ENCODE measurements at regions not wholly inside any gene's neighbourhood (a gene's known extent, or its start where the extent isn't known, plus 50 kb on each side); places are given as distances from the start of the nearest gene placed in this dataset.
"Not testable (repeated sequence)": the region's sequence is repeated elsewhere in the genome, so short reads cannot be mapped to it uniquely, and the experiment has no call there.

DNA sequence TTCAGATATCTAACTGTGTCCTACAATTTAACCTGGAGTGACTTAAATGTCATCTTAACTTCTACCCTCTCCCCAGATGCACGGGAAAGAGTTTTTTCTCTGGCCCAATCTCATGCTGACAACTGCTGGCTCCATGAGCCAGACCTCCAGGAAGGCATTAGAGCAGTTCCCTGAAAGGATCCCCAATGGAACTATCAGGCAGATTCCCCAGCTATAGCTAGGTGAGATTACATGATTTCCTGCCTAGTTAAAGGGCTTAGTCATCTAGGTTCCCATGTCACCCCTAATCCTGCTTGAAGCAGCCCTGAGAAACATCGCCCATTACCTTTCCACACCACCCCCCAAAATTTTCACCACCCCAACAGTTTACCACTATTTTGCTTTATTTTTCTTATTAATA, 373.5 kb upstream of the TRPC7 start:
- DNase-seq = no peak

DNA sequence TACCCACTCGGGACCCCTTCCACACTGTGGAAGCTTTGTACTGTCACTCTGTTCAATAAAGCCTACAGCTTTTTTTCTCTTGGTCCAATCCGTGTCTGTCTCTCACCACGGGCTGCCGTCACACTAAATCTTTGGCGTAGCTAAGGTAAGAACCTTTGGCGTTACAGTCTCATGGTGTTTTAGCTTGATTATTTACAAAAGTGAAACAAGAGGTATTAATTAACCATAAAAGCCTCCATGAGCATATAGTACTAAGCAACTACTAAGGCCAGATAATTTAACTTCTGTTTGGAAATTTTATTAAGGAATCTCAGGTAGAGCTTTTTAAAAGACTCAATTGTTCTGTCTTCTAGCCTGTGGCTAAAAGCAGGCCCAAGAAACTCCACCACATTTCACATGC, 370.7 kb upstream of the TRPC7 start:
- no peak for DNase-seq

DNA sequence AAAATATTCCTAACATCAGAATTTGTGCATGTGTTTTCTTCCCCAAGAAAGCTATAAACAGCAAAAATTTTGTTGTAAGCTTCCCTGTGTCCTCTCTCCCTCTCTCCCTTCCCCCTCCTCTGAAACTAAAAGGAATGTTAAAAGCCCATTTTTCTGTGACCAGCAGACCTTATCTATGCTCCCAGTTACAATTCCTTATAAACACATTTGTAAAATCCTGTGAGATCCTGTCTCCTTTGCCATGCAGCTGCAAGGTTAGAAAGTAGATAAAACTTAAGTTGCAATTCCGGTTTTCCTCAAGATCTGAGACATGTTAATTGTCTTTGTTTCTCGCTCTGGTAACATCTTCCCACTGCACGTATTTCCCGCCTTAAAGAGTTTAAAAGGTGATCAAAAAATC, 370.3 kb upstream of the TRPC7 start:
- DNase-seq = not testable (repeated sequence)

DNA sequence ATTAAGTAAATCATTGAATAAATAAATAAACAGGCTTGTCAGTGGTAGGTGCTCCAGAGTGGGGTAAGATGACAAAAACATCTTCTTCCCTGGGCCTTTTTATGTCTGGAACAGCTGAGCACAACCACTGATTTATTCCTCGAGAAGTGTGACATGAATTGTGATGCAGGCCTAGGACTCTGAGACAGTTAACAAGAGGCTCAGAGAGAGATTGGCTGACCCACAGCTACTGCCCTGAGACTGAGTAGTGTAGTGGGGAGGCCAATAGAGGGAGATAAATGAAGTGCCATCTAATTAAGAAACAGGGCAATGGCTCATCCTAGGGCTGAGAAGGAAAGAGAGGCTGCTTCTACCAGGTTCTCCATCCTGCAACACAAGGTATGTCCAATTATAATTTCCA, 369.3 kb upstream of the TRPC7 start:
- DNase-seq = no peak

DNA sequence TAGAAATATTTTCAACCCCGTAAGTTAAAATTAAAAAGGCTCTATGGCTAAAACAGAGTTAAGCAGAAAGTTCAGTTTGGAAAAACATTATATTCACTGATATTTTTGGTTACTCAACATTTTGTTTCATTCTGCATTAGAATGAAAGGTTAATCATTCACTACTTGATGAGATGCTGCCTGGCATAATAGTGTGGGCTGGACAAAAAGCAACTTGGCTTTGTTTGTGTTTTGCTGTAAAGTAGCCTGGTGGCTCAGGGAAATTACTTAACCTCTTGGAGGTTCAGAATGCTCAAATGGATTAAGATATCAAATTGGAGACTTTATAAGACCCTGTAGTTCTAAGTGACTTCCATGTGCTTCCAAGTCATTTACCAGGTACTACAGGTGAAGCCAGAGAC, 367.4 kb upstream of the TRPC7 start:
- DNase-seq = no peak

DNA sequence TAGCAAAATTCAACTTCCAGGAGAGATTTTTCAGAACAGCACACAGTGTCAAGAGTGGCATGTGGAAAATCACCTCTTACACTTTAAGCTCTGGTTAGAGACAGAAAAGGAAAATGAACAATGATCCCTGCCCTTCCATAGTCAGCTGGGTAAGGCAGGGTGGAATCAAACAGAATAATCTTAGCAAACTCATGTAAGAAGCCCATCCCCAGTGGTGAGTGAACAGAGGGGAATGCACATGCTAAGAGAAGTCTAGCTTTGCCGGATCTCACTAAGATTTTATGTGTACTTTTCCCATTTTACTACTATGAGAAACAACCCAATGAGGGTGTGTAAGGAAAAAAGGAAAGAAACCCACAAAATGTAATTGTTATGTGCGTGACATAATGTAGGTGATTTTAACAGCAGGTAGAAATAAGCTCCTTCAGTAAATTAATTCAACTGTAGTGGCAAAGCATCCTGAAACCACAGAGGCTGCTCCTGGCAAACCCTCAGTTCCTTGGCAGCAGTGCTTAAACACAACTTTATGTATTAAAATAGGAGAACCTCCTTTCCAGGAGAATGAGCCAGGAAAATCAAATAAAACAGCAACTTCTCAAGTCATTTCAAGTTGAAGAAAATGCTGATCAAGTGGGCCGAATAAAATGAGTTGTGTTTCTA, 366.0 kb upstream of the TRPC7 start:
- peak in 2 of 3 experiments; percentile 4 to 25 for DNase-seq

DNA sequence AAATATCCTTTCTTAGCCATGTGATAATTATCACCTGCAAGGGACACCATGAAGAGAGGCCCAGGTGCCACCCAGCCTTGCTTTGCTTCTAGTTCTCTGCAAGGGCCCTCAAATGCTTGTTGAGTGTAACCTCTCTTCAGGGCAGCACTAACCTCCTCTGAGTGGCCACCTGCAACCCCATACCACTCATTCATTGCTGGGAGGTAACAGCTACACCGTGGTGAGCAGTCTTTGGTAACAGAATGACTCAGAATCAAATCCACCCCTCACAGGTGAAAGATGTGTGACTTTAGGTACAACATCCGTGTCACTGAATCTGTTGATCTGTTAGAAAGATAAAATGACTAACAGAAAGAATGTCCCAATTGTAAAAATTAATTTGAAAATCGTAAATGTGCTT, 365.1 kb upstream of the TRPC7 start:
- DNase-seq = peak; percentile 34 to 70 (median 65)

DNA sequence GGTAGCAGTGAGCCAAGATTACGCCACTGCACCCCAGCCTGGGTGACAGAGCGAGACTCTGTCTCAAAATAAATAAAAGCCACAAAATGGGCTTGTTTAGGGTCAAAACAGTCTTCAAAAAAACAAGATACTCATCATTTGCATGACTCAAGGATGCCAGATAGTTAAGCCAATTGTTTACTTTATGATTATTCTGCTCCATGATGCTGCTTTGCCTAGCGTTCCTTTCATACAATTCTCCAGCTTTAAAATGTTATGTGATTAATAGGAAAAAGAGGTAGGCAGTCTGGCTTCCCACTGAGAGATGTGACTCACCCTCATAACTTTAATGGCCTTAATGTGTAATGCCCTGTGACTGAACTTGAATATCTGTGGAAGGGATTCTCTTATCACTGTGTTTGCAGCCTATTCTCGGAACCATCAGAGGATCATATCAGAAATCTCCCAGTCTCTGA, 364.6 kb upstream of the TRPC7 start:
- DNase-seq = peak; percentile 44 to 70 (median 59)

DNA sequence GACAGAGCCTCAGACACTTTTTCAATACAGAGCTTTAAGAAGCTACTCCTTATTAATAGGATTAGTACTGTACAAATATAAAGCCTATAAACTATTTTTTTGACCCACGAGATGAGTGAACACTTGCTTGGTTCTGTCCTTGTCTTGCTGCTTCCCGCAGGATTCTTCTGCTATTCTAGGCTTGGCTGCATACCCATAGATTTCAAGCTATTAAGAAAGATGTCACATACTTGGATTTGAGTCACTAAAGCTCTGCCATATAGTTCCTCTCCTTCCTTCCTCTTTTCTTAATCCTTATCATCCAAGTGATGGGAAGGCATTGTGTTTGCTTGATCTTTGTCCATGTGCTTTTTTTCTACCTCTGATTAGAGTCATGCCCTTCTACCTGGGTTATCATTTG, 361.2 kb upstream of the TRPC7 start:
- DNase-seq = no peak

DNA sequence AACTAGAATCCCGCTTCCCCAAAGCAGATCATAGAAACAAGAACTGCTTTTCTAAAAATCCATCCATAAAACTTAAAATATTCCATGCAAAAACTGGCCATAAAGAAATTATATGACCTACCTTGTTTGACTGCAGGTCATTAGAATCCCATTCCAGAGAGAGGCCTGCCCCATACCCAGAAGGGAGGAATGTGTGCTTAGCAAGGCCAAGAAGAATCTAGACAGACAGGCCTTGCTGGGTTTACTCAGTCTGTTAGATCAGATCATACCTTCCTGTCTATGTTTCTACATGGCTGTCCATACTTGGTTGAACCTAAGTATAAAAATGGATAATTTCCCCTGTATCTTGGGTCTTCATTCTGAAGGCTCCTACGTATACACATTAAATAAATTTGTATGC, 358.8 kb upstream of the TRPC7 start:
- DNase-seq = no peak

DNA sequence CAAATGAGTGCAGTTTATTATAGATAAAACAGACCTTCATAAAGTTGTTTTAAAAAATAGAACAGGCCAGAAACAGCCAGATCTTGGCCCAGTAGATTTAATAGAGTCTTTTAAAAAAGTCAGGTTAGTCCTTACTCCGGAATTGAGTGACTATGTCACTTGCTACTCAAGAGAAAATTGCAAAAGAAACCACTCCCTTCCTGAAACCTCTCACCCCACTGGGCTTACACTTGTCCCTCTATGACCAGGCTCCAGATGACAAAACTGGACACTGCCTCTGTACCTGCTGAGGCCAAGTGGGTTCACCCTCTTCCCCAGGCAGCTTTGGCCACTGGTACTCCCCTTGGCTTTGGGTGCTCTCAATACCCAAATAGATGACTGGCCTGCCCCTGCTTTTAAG, 357.2 kb upstream of the TRPC7 start:
- no peak for DNase-seq

DNA sequence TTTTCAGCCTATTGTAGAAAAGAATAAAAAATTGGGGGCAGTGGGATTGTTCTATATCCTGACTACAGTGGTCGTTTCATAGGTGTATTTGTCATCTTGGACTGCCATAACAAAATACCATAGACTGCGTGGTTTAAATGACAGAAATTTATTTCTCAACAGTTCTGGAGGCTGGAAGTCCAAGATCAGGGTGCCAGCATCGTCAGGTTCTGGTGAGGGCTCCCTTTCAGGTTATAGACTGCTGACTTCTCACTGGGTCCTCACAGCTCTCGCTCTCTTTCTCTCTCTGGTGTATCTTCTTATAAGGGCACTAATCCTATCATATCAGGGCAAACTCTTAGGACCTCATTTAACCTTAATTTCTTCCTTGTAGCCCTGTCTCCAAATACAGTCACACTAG, 356.7 kb upstream of the TRPC7 start:
- DNase-seq = no peak

DNA sequence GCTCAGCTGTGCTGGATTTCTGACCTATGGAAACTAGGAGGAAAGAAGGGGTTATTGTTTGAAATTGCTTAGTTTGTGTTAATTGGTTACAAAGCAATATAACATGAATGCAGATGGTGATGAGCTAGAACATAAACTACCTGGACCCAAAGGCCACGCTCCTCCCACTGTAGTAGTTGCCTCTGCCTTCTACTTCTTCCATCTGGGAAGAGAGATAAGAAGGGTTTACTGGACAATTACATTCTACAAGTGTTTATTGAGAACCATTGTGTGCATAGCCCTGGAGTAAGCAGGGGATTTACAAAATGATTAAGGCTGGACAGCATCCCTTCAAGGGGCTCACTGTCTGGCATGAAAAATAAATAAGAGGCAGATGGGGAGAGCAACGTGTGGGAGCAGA, 355.3 kb upstream of the TRPC7 start:
- no peak for DNase-seq

DNA sequence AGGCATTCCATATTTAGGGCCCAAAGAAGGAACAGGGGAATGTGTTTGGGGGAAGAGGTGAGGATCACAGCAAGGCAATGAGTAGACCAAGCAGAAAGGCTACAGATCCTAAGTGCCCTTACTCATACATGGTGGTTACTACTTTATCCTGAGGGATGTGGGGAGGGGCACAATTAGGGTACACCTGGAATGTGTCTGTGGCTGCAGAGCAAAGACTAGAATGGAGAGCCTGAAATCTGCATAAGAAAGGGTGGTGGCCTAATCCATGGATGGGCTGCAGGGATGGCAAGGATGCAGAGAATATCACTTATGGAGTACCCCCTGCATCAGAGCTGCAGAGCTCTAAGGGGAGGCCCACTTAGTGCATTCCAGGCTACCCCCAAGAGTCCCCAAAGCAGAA, 352.6 kb upstream of the TRPC7 start:
- no peak for DNase-seq

DNA sequence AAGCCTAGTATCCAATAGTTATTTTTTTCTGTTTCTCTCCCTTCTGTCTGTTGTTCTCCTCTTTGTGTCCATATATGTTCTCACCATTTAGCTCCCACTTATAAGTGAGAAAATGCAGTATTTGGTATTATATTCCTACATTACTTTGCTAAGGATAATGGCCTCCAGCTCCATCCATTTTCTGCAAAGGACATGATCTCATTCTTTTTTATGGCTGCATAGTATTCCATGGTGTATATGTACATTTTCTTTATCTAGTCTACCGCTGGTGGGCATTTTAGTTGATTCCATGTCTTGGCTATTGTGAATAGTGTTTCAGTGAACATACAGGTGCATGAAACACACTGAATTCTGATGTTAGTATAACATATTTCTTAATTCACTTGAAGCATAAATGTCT, 348.9 kb upstream of the TRPC7 start:
- no peak for DNase-seq

DNA sequence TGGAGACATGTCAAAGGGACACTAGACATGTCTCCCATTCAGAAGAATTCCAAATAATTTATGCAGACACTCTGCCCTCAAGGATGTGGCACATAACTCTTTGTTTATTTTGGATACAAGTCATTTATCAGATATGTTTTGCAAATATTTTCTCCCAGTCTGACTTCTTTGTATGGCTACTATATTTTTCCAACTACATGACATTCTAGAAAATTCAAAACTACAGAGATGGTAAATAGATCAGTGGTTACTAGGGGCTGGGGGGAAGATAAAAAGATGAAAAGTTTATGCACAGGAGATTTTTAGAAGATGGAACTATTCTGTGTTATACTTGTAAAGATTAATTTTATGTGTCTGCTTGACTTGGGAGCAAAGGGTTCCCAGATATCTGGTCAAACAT, 347.3 kb upstream of the TRPC7 start:
- DNase-seq = no peak

DNA sequence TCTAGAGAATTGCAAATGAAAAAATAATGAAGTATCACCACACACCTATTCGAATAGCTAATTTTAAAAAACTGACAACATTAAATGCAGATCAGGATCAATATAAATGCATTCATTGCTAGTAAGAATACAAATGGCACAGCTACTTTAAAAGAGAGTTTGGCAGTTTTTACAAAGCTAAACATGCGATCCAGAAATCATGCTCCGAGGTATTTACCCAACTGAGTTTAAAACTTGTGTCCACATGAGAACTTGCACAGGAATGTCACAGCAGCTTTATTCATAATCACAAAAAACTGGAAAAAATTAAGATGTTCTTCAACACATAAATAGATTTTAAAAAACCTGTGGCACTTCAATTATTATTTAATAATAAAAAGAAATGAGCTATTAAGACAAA, 345.5 kb upstream of the TRPC7 start:
- no peak for DNase-seq

DNA sequence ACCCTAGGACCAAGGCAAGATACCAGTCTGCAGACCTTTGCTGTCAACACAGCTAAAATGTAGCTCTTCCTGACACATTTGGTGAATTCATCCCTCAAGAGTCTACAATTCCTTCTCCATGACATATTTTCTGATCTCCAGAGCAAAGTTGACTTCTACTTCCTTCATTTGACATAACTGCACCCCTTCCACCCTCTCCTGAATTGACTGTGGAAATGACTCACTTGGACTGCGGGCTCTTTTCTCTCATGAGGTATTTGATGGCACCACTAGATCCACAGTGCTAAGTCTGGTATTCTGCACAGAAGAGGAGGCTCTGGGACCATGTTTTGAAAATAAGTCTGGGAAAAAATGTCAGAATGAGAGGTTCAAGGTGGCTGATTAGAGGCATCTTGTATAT, 338.4 kb upstream of the TRPC7 start:
- DNase-seq = no peak

DNA sequence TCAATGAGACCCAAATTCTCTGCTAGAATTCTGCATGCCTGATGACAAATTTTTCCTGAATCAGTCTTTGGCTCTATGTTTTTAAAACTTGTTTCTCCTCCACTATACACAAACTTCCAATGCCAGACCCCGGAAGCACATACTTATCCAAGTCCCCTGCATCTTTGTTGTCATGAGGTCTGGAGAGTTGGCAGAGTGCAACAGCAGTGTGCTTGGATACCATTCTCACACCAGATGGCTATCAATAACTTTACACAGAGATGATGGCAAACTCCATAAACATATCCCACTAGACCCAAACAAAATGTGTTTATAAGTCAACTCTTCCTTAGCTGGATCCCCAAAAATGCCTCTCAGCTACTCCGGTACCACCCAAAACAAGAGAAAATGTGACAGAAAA, 337.7 kb upstream of the TRPC7 start:
- no peak for DNase-seq

DNA sequence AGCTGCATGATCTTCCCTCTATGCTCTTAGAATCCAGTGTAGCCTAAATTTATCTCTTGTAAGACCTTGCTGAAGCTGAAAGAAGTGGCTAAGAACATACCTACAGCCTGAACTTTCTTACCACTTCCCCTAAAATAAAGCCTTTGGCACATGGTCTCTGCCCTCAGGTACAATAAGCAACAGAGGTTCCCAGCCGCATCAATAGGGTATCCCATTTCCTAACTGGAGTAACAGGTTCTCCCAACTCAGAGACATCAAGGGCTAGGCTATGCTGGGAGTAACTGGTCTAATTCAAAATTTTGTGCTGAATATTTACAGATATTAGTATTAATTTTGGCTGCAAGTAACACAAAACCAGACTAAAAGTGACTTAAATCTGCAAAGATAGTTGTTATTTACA, 335.8 kb upstream of the TRPC7 start:
- DNase-seq = no peak

DNA sequence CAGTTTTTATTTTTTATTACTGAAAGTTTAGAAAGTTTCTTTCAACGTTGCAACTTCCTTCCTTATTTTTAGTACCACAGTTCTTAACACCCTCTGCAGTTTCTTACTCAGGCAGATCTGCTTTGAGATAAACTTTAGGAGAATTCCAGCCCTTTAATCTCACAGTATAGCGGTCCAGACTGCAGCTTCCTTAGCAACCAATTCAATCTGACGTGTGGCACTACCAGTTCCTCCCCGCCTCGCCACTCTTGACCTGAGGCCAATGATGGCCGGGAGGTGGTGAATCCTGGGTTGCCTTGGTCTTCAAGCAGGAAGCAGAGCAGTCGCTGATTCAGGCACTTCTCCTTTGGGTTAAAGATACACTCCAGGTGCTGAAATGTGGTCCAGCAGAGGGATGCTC, 334.3 kb upstream of the TRPC7 start:
- DNase-seq = no peak

DNA sequence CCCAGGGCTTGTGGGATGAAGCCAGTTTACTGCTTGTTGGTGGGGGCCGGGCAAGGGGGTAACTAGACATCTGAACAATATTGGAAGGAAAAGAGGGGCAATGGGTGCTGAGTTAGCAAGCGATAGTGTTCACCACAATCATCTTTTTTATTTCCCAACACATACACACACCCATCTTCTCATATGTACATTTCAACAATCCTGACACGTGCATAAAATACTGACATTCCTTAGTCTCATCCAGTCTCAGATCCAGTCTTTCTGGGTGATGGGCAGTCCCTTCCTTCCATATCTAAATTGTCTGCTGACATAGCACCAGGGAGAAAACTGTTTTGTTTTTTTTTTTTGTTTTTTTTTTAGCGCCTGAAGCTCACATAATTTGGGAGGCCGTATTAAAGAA, 333.6 kb upstream of the TRPC7 start:
- DNase-seq = no peak

DNA sequence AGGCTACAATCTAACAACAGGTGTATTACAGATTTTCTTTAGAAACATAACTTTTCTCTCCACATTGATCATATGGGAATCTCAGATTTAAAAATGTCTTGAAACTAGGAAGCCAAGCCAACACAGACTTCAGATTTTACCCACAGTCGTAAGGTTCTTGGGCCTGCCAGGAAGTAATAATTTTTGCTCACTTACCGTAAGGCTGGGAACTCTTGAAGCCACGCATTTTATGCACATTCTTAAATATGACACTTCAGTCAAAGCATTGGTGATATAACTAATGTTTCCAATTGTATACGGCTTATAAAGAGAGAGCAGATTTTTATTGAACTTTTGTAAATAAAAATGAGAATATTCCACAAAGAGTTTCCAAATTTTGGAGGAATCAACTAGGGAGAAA, 328.9 kb upstream of the TRPC7 start:
- DNase-seq = no peak

DNA sequence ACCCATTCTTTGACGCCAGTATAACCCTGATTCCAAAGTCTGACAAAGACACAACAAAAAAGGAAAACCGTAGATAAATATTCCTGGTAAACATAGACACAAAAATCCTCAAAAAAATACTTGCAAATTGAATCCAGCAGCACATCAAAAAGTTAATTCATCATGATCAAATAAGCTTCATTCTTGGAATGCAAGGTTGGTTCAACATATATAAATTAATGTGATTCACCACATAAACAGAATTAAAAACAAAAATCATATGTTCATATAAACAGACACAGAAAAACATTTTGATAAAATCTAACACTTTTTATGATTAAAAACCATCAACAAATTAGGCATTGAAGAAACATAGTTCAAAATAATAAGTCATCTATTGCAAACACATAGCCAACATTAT, 324.2 kb upstream of the TRPC7 start:
- DNase-seq = no peak

DNA sequence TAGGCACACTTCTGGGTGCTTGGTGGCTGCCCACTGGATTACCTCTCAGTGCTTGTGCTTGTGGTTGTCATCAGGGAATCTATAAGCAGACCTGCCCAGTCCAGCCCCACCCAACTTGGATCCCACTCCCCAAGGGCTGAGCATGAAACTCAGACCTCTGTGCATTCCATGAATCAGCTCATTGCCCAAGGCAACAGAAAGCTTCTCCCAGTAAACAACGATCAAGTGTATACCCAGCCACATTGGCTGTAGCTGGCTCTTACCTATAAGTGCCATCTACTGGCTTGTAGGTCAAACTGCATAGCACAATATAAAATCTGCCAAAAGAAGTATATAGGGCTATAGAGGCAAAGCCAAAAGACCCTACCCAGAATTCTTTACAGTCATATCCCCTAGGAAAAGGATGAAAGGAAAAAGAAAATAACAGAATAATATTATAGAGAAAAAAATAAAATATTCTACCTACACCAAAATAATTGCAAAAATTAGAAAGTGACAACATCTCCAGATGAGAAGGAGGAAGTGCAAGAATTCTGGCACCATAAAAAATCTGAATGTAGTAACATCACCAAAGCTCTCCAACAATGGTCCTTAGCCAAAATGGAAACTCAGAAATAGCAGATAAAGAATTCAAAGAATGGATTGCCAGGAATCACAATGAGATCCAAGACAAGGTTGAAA, 321.0 kb upstream of the TRPC7 start:
- DNase-seq = peak in 1 of 3 experiments; percentile 2

Data from NCI-H1417 (cell line).